Fibroblast of lung (primary cell): ENCODE measurements at regions not wholly inside any gene's neighbourhood (a gene's known extent, or its start where the extent isn't known, plus 50 kb on each side); places are given as distances from the start of the nearest gene placed in this dataset.

Source experiments
- DNase-seq, 2 donors: peaks; one replicate each; pipeline versions ENCODE4 v3.0.0 to v3.0.0-alpha.2; 2010; ENCODE audit warnings: low read depth in 2 of 2
- H2AFZ ChIP-seq: 2 replicates; pipeline ENCODE4 v1.5.1; 2012; ENCODE audit warnings: low read length, control low read depth, inconsistent platforms
- H3K27ac ChIP-seq: 2 replicates; pipeline ENCODE4 v1.5.1; 2011; ENCODE audit warnings: low read length, control low read depth; ENCODE audit not compliant: insufficient read depth
- H3K27me3 ChIP-seq: 2 replicates; pipeline ENCODE4 v1.5.1; 2011; ENCODE audit warnings: mild to moderate bottlenecking, low read length; ENCODE audit not compliant: control insufficient read depth, insufficient read depth
- H3K36me3 ChIP-seq: 2 replicates; pipeline ENCODE4 v1.5.1; 2011; ENCODE audit warnings: low read length; ENCODE audit not compliant: control insufficient read depth, insufficient read depth
- H3K4me1 ChIP-seq: 2 replicates; pipeline ENCODE4 v1.5.1; 2011; ENCODE audit warnings: low read length; ENCODE audit not compliant: control insufficient read depth, insufficient read depth; ENCODE audit errors: extremely low read depth
- H3K4me2 ChIP-seq: 2 replicates; pipeline ENCODE4 v1.5.1; 2011; ENCODE audit warnings: low read length, control low read depth; ENCODE audit not compliant: insufficient read depth; ENCODE audit errors: extremely low read depth
- H3K4me3 ChIP-seq, 4 experiments: fragments of 200-600 bp in 1 of 4; sonication (generic) in 1 of 4; replicated peaks in 1 of 4; 2 replicates each; pipeline ENCODE4 v1.5.1; 2011 to 2016; ENCODE audit warnings: low read length in 4 of 4, low read depth in 3 of 4, mild to moderate bottlenecking in 3 of 4, control low read depth in 2 of 4, inconsistent platforms in 1 of 4, mixed read lengths in 1 of 4; ENCODE audit not compliant: insufficient read depth in 1 of 4; ENCODE audit errors: control extremely low read depth in 1 of 4
- H3K79me2 ChIP-seq: 2 replicates; pipeline ENCODE4 v1.5.1; 2012; ENCODE audit warnings: mild to moderate bottlenecking, low read length, inconsistent platforms; ENCODE audit not compliant: control insufficient read depth, insufficient read depth
- H3K9ac ChIP-seq: 2 replicates; pipeline ENCODE4 v1.5.1; 2011; ENCODE audit warnings: mild to moderate bottlenecking, low read length, control low read depth; ENCODE audit not compliant: insufficient read depth
- H3K9me3 ChIP-seq: 2 replicates; pipeline ENCODE4 v1.5.1; 2012; ENCODE audit warnings: low read depth, low read length; ENCODE audit not compliant: control insufficient read depth, insufficient read depth
- H4K20me1 ChIP-seq: 2 replicates; pipeline ENCODE4 v1.5.1; 2011; ENCODE audit warnings: low read length; ENCODE audit not compliant: control insufficient read depth, insufficient read depth; ENCODE audit errors: extremely low read depth
- EZH2 ChIP-seq: IDR thresholded peaks from 2 replicates; pipeline ENCODE4 v1.5.1; 2012; ENCODE audit warnings: low read length, control low read depth, mild to moderate bottlenecking; ENCODE audit errors: missing control alignments
- TF ChIP-seq, protein P1 (sequence below), 2 donors: IDR thresholded peaks in 1 of 2; conservative IDR thresholded peaks in 1 of 2; 1 replicate in 1 of 2; 2 replicates in 1 of 2; pipeline ENCODE4 v1.5.1; 2011 to 2012; ENCODE audit warnings: low read length in 2 of 2, control low read depth in 1 of 2, inconsistent platforms in 1 of 2, low read depth in 1 of 2, mild to moderate bottlenecking in 1 of 2

GRCh38 chr7:46318276-46318675 lies 397.2 kb upstream of the IGFBP3 start:
- Histone ChIP-seq H3K27ac (no peak overlapping the region), H2AFZ (no peak overlapping the region), H3K27me3 (no peaks in the 10 kb centered on the region), H3K4me1 (no peaks in the 10 kb centered on the region), H3K9ac (no peak overlapping the region), H3K36me3 (no peaks in the 10 kb centered on the region), H3K4me2 (no peak overlapping the region), H3K9me3 (no peaks in the 10 kb centered on the region), H3K79me2 (no peaks in the 10 kb centered on the region), H3K4me3 (no peak overlapping the region), H4K20me1 (no peaks in the 10 kb centered on the region)
- TF ChIP-seq, protein P1, sequence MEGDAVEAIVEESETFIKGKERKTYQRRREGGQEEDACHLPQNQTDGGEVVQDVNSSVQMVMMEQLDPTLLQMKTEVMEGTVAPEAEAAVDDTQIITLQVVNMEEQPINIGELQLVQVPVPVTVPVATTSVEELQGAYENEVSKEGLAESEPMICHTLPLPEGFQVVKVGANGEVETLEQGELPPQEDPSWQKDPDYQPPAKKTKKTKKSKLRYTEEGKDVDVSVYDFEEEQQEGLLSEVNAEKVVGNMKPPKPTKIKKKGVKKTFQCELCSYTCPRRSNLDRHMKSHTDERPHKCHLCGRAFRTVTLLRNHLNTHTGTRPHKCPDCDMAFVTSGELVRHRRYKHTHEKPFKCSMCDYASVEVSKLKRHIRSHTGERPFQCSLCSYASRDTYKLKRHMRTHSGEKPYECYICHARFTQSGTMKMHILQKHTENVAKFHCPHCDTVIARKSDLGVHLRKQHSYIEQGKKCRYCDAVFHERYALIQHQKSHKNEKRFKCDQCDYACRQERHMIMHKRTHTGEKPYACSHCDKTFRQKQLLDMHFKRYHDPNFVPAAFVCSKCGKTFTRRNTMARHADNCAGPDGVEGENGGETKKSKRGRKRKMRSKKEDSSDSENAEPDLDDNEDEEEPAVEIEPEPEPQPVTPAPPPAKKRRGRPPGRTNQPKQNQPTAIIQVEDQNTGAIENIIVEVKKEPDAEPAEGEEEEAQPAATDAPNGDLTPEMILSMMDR (conservative IDR thresholded peaks at IDR 0.05 in 1 of 2, IDR thresholded peaks at IDR 0.05 in 1 of 2; ENCODE audit: low read depth in 1 of 2, low read length in 2 of 2): no peak
- no peak for DNase-seq

DNA sequence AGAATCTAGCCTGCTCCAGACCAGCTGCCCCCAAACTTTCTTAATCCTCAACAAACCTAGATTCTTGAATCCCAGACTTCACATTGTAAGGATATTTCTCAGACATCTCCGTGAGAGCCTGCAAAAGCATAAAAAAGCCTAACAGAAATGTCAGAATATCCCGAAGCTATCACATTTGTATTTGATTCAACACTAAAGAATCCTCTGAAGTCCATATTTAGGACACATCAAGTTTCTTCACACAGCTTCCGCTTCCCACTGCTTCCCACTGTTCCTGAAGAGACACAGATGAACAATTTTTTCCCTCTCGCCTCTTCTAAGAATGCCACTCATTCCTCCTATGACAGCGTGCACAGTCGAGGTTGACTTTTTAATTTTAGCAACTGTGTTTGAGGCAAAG lies 396.2 kb upstream of the IGFBP3 start:
- H3K9ac ChIP-seq: no peak overlapping the region
- H3K79me2 ChIP-seq: no peaks in the 10 kb centered on the region
- no peak overlapping the region for H3K27ac ChIP-seq
- peak in 1 of 2 donors; percentile 31 for DNase-seq
- H3K4me1 ChIP-seq: no peaks in the 10 kb centered on the region
- H3K4me2 ChIP-seq: no peak overlapping the region
- no peaks in the 10 kb centered on the region for H4K20me1 ChIP-seq
- no peaks in the 10 kb centered on the region for H3K9me3 ChIP-seq
- H3K36me3 ChIP-seq: no peaks in the 10 kb centered on the region
- TF ChIP-seq, protein P1 (conservative IDR thresholded peaks at IDR 0.05 in 1 of 2, IDR thresholded peaks at IDR 0.05 in 1 of 2; ENCODE audit: low read depth in 1 of 2, low read length in 2 of 2): no peak
- TF ChIP-seq EZH2: no peak
- H2AFZ ChIP-seq: no peak overlapping the region
- no peaks in the 10 kb centered on the region for H3K27me3 ChIP-seq
- H3K4me3 ChIP-seq: no peak overlapping the region

GRCh38 chr7:46315891-46316290 lies 394.8 kb upstream of the IGFBP3 start:
- Histone ChIP-seq H3K9ac (no peak overlapping the region), H3K4me3 (no peak overlapping the region), H3K9me3 (no peaks in the 10 kb centered on the region), H3K27me3 (no peaks in the 10 kb centered on the region), H3K4me2 (no peak overlapping the region), H3K79me2 (no peaks in the 10 kb centered on the region), H2AFZ (no peak overlapping the region), H3K4me1 (no peaks in the 10 kb centered on the region), H3K27ac (no peak overlapping the region), H3K36me3 (no peaks in the 10 kb centered on the region), H4K20me1 (no peaks in the 10 kb centered on the region)
- no peak for TF ChIP-seq EZH2
- DNase-seq: peak; percentile 14 to 27
